Thyroid gland (tissue), 4 donors: ENCODE measurements at regions not wholly inside any gene's neighbourhood (a gene's known extent, or its start where the extent isn't known, plus 50 kb on each side); places are given as distances from the start of the nearest gene placed in this dataset.

Source experiments
- DNase-seq, 2 donors: peaks; one replicate each; pipeline ENCODE4 v3.0.0-alpha.2; 2019
- H3K27ac ChIP-seq, 3 donors: fragments of 200-600 bp; sonication (generic); 1 replicate in 2 of 3; 2 replicates in 1 of 3; pipeline ENCODE4 v1.5.1; 2016 to 2019; ENCODE audit warnings: mild to moderate bottlenecking in 1 of 3, moderate library complexity in 1 of 3
- H3K27me3 ChIP-seq: fragments of 200-600 bp; sonication (generic); one replicate; pipeline ENCODE4 v1.5.1; 2019
- H3K36me3 ChIP-seq, 2 donors: fragments of 200-600 bp; sonication (generic); one replicate each; pipeline ENCODE4 v1.5.1; 2016 to 2019
- H3K4me1 ChIP-seq, 2 donors: fragments of 200-600 bp; sonication (generic); one replicate each; pipeline ENCODE4 v1.5.1; 2017 to 2019
- H3K4me3 ChIP-seq, 3 donors: fragments of 200-600 bp; sonication (generic); replicated peaks in 1 of 3; 1 replicate in 2 of 3; 2 replicates in 1 of 3; pipeline ENCODE4 v1.5.1; 2016; ENCODE audit warnings: mild to moderate bottlenecking in 1 of 3
- H3K9me3 ChIP-seq: fragments of 200-600 bp; sonication (generic); one replicate; pipeline ENCODE4 v1.5.1; 2017
- CTCF ChIP-seq, 6 experiments: fragments of 200-600 bp in 3 of 6; fragments of 450-650 bp in 3 of 6; sonication (generic) in 3 of 6; IDR thresholded peaks; one replicate each; pipeline ENCODE4 v1.5.1; 2016 to 2019; ENCODE audit warnings: antibody characterized with exemption in 6 of 6, mild to moderate bottlenecking in 2 of 6, inconsistent platforms in 1 of 6, moderate library complexity in 1 of 6
- POLR2A ChIP-seq, 2 donors: fragments of 450-650 bp; IDR thresholded peaks; one replicate each; pipeline ENCODE4 v1.6.1; 2017; ENCODE audit warnings: antibody characterized with exemption in 2 of 2, mild to moderate bottlenecking in 2 of 2, moderate library complexity in 1 of 2
- WGBS, 2 donors: methylation state at CpG; one replicate each; pipeline ENCODE4 v1.1.5; 2017; 5-methylcytosine and 5-hydroxymethylcytosine counted together
- intact Hi-C: fragments of 100-400 bp; cut with DNase I; formaldehyde crosslinking; loops from one replicate; pipeline ENCODE4 v1.15.1; 2023

- TF ChIP-seq POLR2A (IDR thresholded peaks at IDR 0.05): no peak
- Histone ChIP-seq H3K27me3 (no peaks in the 10 kb centered on the region), H3K9me3 (no peaks in the 10 kb centered on the region), H3K27ac (no peak overlapping the region), H3K36me3 (no peaks in the 10 kb centered on the region), H3K4me3 (no peak overlapping the region), H3K4me1 (no peaks in the 10 kb centered on the region)
- intact Hi-C loops: no loop called here
- no peak for DNase-seq
- WGBS, 2 donors: 94% methylated on average over 3 of the region's 3 CpGs
These were observed 453.2 kb upstream of the PIK3C3 start for GRCh38 chr18:41501848-41502247.

GRCh38 chr18:41499345-41499744 is 455.7 kb upstream of the PIK3C3 start:
- Histone ChIP-seq H3K4me3 (no peak overlapping the region), H3K27ac (no peak overlapping the region), H3K9me3 (no peaks in the 10 kb centered on the region), H3K27me3 (no peaks in the 10 kb centered on the region), H3K36me3 (no peaks in the 10 kb centered on the region), H3K4me1 (no peaks in the 10 kb centered on the region)
- 77 to 100% methylated on average over 1 of the region's 1 CpG for WGBS, 2 donors
- no peak for TF ChIP-seq POLR2A (IDR thresholded peaks at IDR 0.05)
- TF ChIP-seq CTCF (IDR thresholded peaks at IDR 0.05): no peak
- DNase-seq: no peak
- intact Hi-C loops: no loop called here

GRCh38 chr18:41490861-41491260 is 464.2 kb upstream of the PIK3C3 start:
- no peak for DNase-seq
- TF ChIP-seq POLR2A (IDR thresholded peaks at IDR 0.05): no peak
- TF ChIP-seq CTCF (IDR thresholded peaks at IDR 0.05): no peak
- WGBS, 2 donors: 84 to 97% methylated on average over 1 of the region's 1 CpG
- no peaks in the 10 kb centered on the region for H3K4me1 ChIP-seq
- no peaks in the 10 kb centered on the region for H3K36me3 ChIP-seq
- H3K9me3 ChIP-seq: no peaks in the 10 kb centered on the region
- H3K27ac ChIP-seq: no peak overlapping the region
- no peaks in the 10 kb centered on the region for H3K27me3 ChIP-seq
- intact Hi-C loops: no loop called here
- no peak overlapping the region for H3K4me3 ChIP-seq

GRCh38 chr18:41486575-41486974 is 468.5 kb upstream of the PIK3C3 start:
- intact Hi-C loops: no loop called here
- WGBS, 2 donors: 35 to 71% methylated on average over 1 of the region's 1 CpG
- no peak overlapping the region for H3K27ac ChIP-seq
- DNase-seq: no peak
- H3K36me3 ChIP-seq: no peaks in the 10 kb centered on the region
- TF ChIP-seq CTCF (IDR thresholded peaks at IDR 0.05): no peak
- TF ChIP-seq POLR2A (IDR thresholded peaks at IDR 0.05): no peak
- no peaks in the 10 kb centered on the region for H3K9me3 ChIP-seq
- no peaks in the 10 kb centered on the region for H3K27me3 ChIP-seq
- H3K4me3 ChIP-seq: no peak overlapping the region
- no peaks in the 10 kb centered on the region for H3K4me1 ChIP-seq

GRCh38 chr18:41484069-41484468 is 471.0 kb upstream of the PIK3C3 start:
- H3K27me3 ChIP-seq: no peaks in the 10 kb centered on the region
- no peaks in the 10 kb centered on the region for H3K36me3 ChIP-seq
- intact Hi-C loops: no loop called here
- no peak overlapping the region for H3K27ac ChIP-seq
- TF ChIP-seq POLR2A (IDR thresholded peaks at IDR 0.05): no peak
- TF ChIP-seq CTCF (IDR thresholded peaks at IDR 0.05): no peak
- no peaks in the 10 kb centered on the region for H3K4me1 ChIP-seq
- 93 to 100% methylated on average over 1 of the region's 1 CpG for WGBS, 2 donors
- no peak for DNase-seq
- no peaks in the 10 kb centered on the region for H3K9me3 ChIP-seq
- no peak overlapping the region for H3K4me3 ChIP-seq

GRCh38 chr18:41482501-41482900 is 472.5 kb upstream of the PIK3C3 start:
- Histone ChIP-seq H3K9me3 (no peaks in the 10 kb centered on the region), H3K27me3 (no peaks in the 10 kb centered on the region), H3K4me1 (no peaks in the 10 kb centered on the region), H3K4me3 (no peak overlapping the region), H3K36me3 (no peaks in the 10 kb centered on the region), H3K27ac (no peak overlapping the region)
- TF ChIP-seq CTCF (IDR thresholded peaks at IDR 0.05) (no peak), POLR2A (IDR thresholded peaks at IDR 0.05) (no peak)
- 58 to 68% methylated on average over 4 of the region's 4 CpGs for WGBS, 2 donors
- intact Hi-C loops: no loop called here
- DNase-seq: no peak
